Kidney (tissue), 13 donors: ENCODE measurements at regions not wholly inside any gene's neighbourhood (a gene's known extent, or its start where the extent isn't known, plus 50 kb on each side); places are given as distances from the start of the nearest gene placed in this dataset.

Source experiments
- DNase-seq, 5 donors: peaks; one replicate each; pipeline ENCODE4 v3.0.0-alpha.2; 2013 to 2020
- FAIRE-seq: peaks from 2 replicates; lab custom pipeline; 2012; peaks lifted over from hg19 to GRCh38; lab: Jason Lieb, UNC
- H3K27ac ChIP-seq, 2 donors: one replicate each; pipeline ENCODE4 v1.7.0; 2013; ENCODE audit warnings: low read depth in 2 of 2, low read length in 2 of 2, inconsistent platforms in 1 of 2
- H3K27me3 ChIP-seq: one replicate; pipeline ENCODE4 v1.7.1; 2013; ENCODE audit warnings: low read length, inconsistent platforms; ENCODE audit not compliant: control insufficient read depth, insufficient read depth
- H3K36me3 ChIP-seq, 3 donors: one replicate each; pipeline versions ENCODE4 v1.7.0 to v1.7.1; 2013; ENCODE audit warnings: low read length in 3 of 3, control low read depth in 1 of 3, inconsistent platforms in 1 of 3; ENCODE audit not compliant: insufficient read depth in 3 of 3, control insufficient read depth in 2 of 3
- H3K4me1 ChIP-seq, 3 donors: one replicate each; pipeline versions ENCODE4 v1.7.0 to v1.7.1; 2013; ENCODE audit warnings: low read length in 3 of 3, inconsistent platforms in 1 of 3, low read depth in 1 of 3; ENCODE audit not compliant: control insufficient read depth in 2 of 3, insufficient read depth in 2 of 3
- H3K4me3 ChIP-seq, 3 donors: one replicate each; pipeline versions ENCODE4 v1.7.0 to v1.8.1; 2013; ENCODE audit warnings: low read length in 3 of 3, control low read depth in 1 of 3, inconsistent platforms in 1 of 3
- H3K9ac ChIP-seq, 3 donors: one replicate each; pipeline versions ENCODE4 v1.7.0 to v1.7.1; 2013; ENCODE audit warnings: low read length in 3 of 3, control low read depth in 1 of 3, inconsistent platforms in 1 of 3
- H3K9me3 ChIP-seq, 3 donors: one replicate each; pipeline versions ENCODE4 v1.7.0 to v1.7.1; 2013; ENCODE audit warnings: low read length in 3 of 3, control low read depth in 1 of 3, inconsistent platforms in 1 of 3; ENCODE audit not compliant: control insufficient read depth in 2 of 3, insufficient read depth in 1 of 3
- intact Hi-C: fragments of 100-400 bp; cut with DNase I; formaldehyde crosslinking; loops from one replicate; pipeline ENCODE4 v1.11.1; 2022
- TF ChIP-seq, protein P1 (sequence below): IDR thresholded peaks from 3 replicates; pipeline ENCODE4 v1.5.1; 2012; ENCODE audit warnings: mild to moderate bottlenecking, moderate library complexity, borderline replicate concordance; ENCODE audit not compliant: insufficient read depth; ENCODE audit errors: extremely low read depth
- donor health status: control.
- donor health status: control.
- donor health status: control.
- donor health status: control.
- donor health status: control.
- donor health status: DM: yes; HTN: yes; CAD: no.
- donor health status: Normal renal cell carcinoma (clear cell type).

DNA sequence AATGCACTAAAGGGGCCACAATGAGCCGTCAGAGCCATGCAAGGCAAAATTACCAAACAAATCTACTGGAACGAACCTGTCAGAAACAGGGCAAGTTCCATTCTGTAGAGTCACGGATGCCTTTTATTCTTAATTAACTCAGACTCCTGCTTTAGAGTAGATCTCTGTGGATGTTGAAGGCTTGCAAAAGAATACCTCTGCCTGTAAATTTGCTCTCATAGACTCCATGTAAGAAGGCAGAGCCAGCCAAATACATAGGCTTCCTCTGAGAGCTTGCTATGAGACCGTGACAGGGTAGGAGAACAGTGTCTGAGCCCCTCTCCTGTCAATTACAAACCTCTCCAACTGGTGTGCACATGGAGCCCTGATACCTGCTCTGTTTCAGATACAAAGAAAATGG lies 787.9 kb upstream of the POM121L12 start:
- Histone ChIP-seq H3K9ac (no peak overlapping the region), H3K36me3 (no peaks in the 10 kb centered on the region), H3K4me3 (no peak overlapping the region), H3K4me1 (no peaks in the 10 kb centered on the region), H3K27ac (no peak overlapping the region), H3K27me3 (no peaks in the 10 kb centered on the region), H3K9me3 (no peaks in the 10 kb centered on the region)
- TF ChIP-seq, protein P1, sequence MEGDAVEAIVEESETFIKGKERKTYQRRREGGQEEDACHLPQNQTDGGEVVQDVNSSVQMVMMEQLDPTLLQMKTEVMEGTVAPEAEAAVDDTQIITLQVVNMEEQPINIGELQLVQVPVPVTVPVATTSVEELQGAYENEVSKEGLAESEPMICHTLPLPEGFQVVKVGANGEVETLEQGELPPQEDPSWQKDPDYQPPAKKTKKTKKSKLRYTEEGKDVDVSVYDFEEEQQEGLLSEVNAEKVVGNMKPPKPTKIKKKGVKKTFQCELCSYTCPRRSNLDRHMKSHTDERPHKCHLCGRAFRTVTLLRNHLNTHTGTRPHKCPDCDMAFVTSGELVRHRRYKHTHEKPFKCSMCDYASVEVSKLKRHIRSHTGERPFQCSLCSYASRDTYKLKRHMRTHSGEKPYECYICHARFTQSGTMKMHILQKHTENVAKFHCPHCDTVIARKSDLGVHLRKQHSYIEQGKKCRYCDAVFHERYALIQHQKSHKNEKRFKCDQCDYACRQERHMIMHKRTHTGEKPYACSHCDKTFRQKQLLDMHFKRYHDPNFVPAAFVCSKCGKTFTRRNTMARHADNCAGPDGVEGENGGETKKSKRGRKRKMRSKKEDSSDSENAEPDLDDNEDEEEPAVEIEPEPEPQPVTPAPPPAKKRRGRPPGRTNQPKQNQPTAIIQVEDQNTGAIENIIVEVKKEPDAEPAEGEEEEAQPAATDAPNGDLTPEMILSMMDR = no peak
- DNase-seq = no peak
- intact Hi-C loops = no loop called here
- FAIRE-seq = no peak

DNA sequence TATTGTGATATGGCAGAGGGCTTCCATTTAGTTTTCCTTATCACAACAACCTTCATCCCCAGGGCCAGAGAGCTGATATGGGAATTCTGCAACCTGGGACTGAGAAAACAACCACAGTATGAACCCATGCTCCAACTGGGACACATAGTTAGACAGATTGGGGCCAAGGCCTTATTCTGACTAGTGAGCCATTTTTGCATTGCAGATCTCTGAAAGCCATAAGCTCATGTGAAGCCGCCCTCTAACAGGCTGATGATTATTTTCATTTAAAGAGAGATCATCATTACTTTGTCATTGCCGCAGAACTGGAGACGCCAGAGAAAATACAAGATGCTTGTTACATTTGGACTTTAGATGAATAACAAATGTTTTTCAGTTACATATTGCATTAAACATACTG lies 791.7 kb upstream of the POM121L12 start:
- Histone ChIP-seq H3K4me3 (no peak overlapping the region), H3K36me3 (no peaks in the 10 kb centered on the region), H3K4me1 (no peaks in the 10 kb centered on the region), H3K27me3 (no peaks in the 10 kb centered on the region), H3K27ac (no peak overlapping the region), H3K9ac (no peak overlapping the region), H3K9me3 (no peaks in the 10 kb centered on the region)
- intact Hi-C loops = no loop called here
- TF ChIP-seq, protein P1 = no peak
- FAIRE-seq = no peak
- no peak for DNase-seq

DNA sequence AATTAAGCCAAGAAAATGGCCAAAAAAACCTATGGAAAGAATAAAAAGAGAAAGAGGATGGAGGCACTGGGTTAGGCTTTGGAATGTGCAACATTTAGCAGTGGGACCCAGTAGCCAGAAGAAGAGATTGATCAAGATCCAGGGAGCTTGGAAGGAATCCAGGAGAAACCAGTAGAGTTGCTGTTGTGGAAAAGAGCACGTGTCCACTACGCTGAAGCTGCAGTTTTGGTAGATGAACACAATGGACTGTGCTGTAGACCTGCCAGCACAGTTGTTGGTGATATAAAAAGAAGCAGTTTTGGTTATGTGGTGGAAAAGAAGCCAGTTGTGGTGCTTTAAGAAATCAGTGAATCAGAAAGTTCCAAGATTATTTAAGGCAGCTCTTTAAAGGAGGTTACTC lies 802.2 kb upstream of the POM121L12 start:
- no peaks in the 10 kb centered on the region for H3K36me3 ChIP-seq
- FAIRE-seq (no peak), DNase-seq (no peak)
- no peak overlapping the region for H3K9ac ChIP-seq
- H3K27ac ChIP-seq = no peak overlapping the region
- no peaks in the 10 kb centered on the region for H3K27me3 ChIP-seq
- no peak overlapping the region for H3K4me3 ChIP-seq
- intact Hi-C loops = no loop called here
- H3K9me3 ChIP-seq = peaks cover 0 to 4% (median 0%) of the 10 kb centered on the region in 3 donors
- H3K4me1 ChIP-seq = no peaks in the 10 kb centered on the region
- TF ChIP-seq, protein P1 = no peak

DNA sequence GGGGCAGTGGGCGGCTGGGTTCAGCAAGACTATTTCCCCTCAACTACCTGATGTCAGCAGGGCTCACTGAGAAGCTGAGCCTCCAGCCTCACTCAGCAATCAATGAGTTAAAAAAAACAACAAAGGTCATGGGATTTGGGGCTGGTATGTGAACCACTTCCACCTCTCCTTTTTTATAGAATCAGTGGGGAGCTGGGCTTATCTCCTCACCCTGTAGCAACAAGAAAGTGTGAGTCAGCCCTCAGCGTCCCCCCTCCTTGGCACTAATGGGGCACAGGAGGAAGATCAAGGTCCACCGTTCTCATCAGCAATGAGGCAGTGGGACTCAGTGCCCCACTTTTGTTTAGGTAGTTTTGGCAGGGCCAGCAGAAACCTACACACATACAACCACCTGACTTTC lies 823.5 kb upstream of the POM121L12 start:
- Histone ChIP-seq H3K4me3 (no peak overlapping the region), H3K9me3 (no peaks in the 10 kb centered on the region), H3K27me3 (no peaks in the 10 kb centered on the region), H3K9ac (no peak overlapping the region), H3K36me3 (no peaks in the 10 kb centered on the region), H3K27ac (no peak overlapping the region), H3K4me1 (no peaks in the 10 kb centered on the region)
- DNase-seq (no peak), FAIRE-seq (no peak)
- TF ChIP-seq, protein P1 = no peak
- intact Hi-C loops = no loop called here
